Osteocyte (in vitro differentiated cells): ENCODE measurements at regions not wholly inside any gene's neighbourhood (a gene's known extent, or its start where the extent isn't known, plus 50 kb on each side); places are given as distances from the start of the nearest gene placed in this dataset.

Experiments
- DNase-seq: peaks from one replicate; pipeline ENCODE4 v3.0.0; 2021; ENCODE audit warnings: mixed read lengths; ENCODE audit not compliant: unreplicated experiment; ENCODE audit errors: extremely low spot score
- H3K27ac Mint-ChIP-seq: one replicate; pipeline ENCODE4 v1.8.0; 2021; ENCODE audit warnings: mild to moderate bottlenecking, mixed read lengths; ENCODE audit not compliant: unreplicated experiment
- H3K27me3 Mint-ChIP-seq: one replicate; pipeline ENCODE4 v1.8.0; 2021; ENCODE audit warnings: mixed read lengths; ENCODE audit not compliant: unreplicated experiment
- H3K36me3 Mint-ChIP-seq: one replicate; pipeline ENCODE4 v1.8.0; 2021; ENCODE audit warnings: mixed read lengths; ENCODE audit not compliant: unreplicated experiment
- H3K4me1 Mint-ChIP-seq: one replicate; pipeline ENCODE4 v1.8.0; 2021; ENCODE audit warnings: mixed read lengths; ENCODE audit not compliant: unreplicated experiment
- H3K4me3 Mint-ChIP-seq: one replicate; pipeline ENCODE4 v1.8.0; 2021; ENCODE audit warnings: mild to moderate bottlenecking, moderate library complexity, mixed read lengths; ENCODE audit not compliant: unreplicated experiment
- H3K9me3 Mint-ChIP-seq: one replicate; pipeline ENCODE4 v1.8.0; 2021; ENCODE audit warnings: mixed read lengths; ENCODE audit not compliant: unreplicated experiment
- CTCF ChIP-seq: fragments of 200-600 bp; sonication (generic); IDR thresholded peaks from 2 replicates; pipeline ENCODE4 v1.5.0; 2021; ENCODE audit warnings: antibody characterized with exemption, mild to moderate bottlenecking, moderate library complexity

- peaks cover 13% of the 10 kb centered on the region for H3K4me1 Mint-ChIP-seq
- no peak overlapping the region for H3K27ac Mint-ChIP-seq
- H3K27me3 Mint-ChIP-seq = no peaks in the 10 kb centered on the region
- no peaks in the 10 kb centered on the region for H3K9me3 Mint-ChIP-seq
- no peak for TF ChIP-seq CTCF
- no peak overlapping the region for H3K4me3 Mint-ChIP-seq
- DNase-seq = no peak
- no peaks in the 10 kb centered on the region for H3K36me3 Mint-ChIP-seq
Observed at GRCh38 chr2:47315475-47315874, 53.6 kb upstream of the EPCAM start.

- H3K9me3 Mint-ChIP-seq = no peaks in the 10 kb centered on the region
- no peaks in the 10 kb centered on the region for H3K27me3 Mint-ChIP-seq
- no peaks in the 10 kb centered on the region for H3K36me3 Mint-ChIP-seq
- H3K4me1 Mint-ChIP-seq = peaks cover 17% of the 10 kb centered on the region
- H3K4me3 Mint-ChIP-seq = no peak overlapping the region
- H3K27ac Mint-ChIP-seq = no peak overlapping the region
- no peak for DNase-seq
- TF ChIP-seq CTCF = peak; percentile 11
Observed at GRCh38 chr2:47313728-47314127, 55.4 kb upstream of the EPCAM start.

- H3K27ac Mint-ChIP-seq = no peak overlapping the region
- no peak for TF ChIP-seq CTCF
- no peak for DNase-seq
Observed at GRCh38 chr2:47313141-47313691, 55.9 kb upstream of the EPCAM start.

GRCh38 chr2:47312491-47312850 is 56.6 kb upstream of the EPCAM start:
- TF ChIP-seq CTCF = no peak
- no peaks in the 10 kb centered on the region for H3K36me3 Mint-ChIP-seq

More at GRCh38 chr2:47313141-47313691, 55.9 kb upstream of the EPCAM start:
- no peaks in the 10 kb centered on the region for H3K9me3 Mint-ChIP-seq
- H3K36me3 Mint-ChIP-seq = no peaks in the 10 kb centered on the region
- H3K4me3 Mint-ChIP-seq = no peak overlapping the region
- H3K4me1 Mint-ChIP-seq = peaks cover 17% of the 10 kb centered on the region
- no peaks in the 10 kb centered on the region for H3K27me3 Mint-ChIP-seq

GRCh38 chr2:47311764-47312490 is 57.2 kb upstream of the EPCAM start:
- TF ChIP-seq CTCF = no peak
- peaks cover 23% of the 10 kb centered on the region for H3K4me1 Mint-ChIP-seq
- H3K27ac Mint-ChIP-seq = no peak overlapping the region
- no peak for DNase-seq
- no peaks in the 10 kb centered on the region for H3K36me3 Mint-ChIP-seq
- no peaks in the 10 kb centered on the region for H3K9me3 Mint-ChIP-seq
- no peaks in the 10 kb centered on the region for H3K27me3 Mint-ChIP-seq
- H3K4me3 Mint-ChIP-seq = no peak overlapping the region

More at GRCh38 chr2:47312491-47312850, 56.6 kb upstream of the EPCAM start:
- peaks cover 18% of the 10 kb centered on the region for H3K4me1 Mint-ChIP-seq
- no peaks in the 10 kb centered on the region for H3K27me3 Mint-ChIP-seq
- H3K4me3 Mint-ChIP-seq = no peak overlapping the region
- H3K9me3 Mint-ChIP-seq = no peaks in the 10 kb centered on the region
- no peak overlapping the region for H3K27ac Mint-ChIP-seq
- DNase-seq = no peak
